ENCODE measurements at regions not wholly inside any gene's neighbourhood (a gene's known extent, or its start where the extent isn't known, plus 50 kb on each side); places are given as distances from the start of the nearest gene placed in this dataset.

GRCh38 chr7:36011588-36011965, 141.5 kb upstream of the EEPD1 start:
- DNase-seq, result no peak

GRCh38 chr7:36013246-36014014, 139.6 kb upstream of the EEPD1 start:
- no peak for DNase-seq

- DNase-seq, result no peak
Observed at GRCh38 chr7:36014961-36015360, 138.1 kb upstream of the EEPD1 start.

DNA sequence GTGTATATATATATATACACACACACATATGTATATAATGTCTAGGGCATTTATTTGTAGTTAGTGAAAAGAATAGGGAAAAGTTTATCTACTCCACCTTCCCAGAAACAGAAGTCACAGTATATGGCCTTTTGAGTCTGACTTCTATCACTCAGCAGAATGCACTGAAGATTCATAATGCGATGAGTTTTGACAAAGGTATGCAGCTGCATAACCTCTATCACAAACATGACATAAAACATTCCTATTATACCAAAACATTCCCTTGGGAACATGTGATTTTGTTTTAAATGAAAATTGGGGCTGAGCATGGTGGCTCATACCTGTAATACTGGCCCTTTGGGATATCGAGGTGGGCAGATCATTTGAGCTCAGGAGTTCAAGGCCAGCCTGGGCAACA, 137.3 kb upstream of the EEPD1 start:
- no peak for DNase-seq

DNA sequence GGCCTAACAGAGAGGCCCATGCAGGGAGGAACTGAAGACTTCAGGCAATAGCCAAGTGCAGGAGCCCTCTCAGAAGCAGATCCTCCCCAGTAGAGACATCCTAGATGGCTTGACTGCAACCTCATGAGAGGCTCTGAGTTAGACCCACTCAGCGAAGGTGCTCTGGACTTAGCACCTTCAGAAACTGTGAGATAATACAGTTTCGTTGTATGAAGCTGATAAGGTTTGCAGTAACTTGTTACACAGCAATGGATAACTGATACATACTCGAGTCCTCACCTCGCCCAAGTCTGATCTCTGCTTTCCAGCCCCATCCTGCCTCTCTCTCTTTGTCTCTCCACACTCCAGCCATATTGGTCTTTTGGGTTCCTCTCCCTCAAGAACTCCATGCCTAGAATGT, 136.4 kb upstream of the EEPD1 start:
- no peak for DNase-seq

DNA sequence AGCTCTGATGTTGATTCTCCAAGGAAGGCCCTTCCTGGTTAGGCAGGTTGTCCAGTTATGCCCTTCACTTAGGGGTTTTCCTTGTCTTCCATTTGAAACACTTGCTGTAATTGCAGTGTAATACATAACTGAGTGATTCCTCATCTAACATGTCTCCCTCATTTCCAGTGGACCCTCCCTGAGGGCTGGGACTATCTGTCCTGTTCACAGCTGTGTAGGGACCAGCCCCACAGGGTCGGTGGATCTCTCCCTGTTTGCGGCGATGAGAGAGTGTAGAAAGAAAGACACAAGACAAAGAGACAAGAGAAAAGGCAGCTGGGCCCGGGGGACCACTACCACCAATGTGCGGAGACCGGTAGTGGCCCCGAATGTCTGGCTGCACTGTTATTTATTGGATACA, 135.9 kb upstream of the EEPD1 start:
- no peak for DNase-seq

GRCh38 chr7:36018816-36019484, 134.1 kb upstream of the EEPD1 start:
- DNase-seq, result no peak

- DNase-seq, result no peak
Observed at GRCh38 chr7:36019538-36019937, 133.5 kb upstream of the EEPD1 start.

DNA sequence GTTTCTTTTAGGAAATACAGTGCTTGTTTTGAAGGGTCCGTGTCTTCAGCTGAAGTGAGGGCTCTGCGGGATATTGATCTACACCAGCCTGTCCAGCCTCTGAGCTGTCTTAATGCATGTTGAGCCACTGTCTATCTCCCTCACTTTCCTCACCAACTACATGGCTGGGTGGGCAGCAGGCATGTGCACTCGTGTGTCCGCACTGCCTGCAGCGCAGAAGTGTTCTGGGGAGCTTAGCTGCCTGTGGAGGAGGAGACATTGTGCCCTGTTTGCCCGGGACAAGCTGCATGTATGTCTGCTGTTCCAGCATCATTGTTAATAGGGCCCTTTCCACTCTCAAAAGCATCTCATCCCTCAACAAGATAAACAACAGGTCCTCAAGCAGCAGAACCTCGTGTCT, 133.1 kb upstream of the EEPD1 start:
- no peak for DNase-seq

- DNase-seq, result no peak
Observed at GRCh38 chr7:36021367-36021766, 131.7 kb upstream of the EEPD1 start.

DNA sequence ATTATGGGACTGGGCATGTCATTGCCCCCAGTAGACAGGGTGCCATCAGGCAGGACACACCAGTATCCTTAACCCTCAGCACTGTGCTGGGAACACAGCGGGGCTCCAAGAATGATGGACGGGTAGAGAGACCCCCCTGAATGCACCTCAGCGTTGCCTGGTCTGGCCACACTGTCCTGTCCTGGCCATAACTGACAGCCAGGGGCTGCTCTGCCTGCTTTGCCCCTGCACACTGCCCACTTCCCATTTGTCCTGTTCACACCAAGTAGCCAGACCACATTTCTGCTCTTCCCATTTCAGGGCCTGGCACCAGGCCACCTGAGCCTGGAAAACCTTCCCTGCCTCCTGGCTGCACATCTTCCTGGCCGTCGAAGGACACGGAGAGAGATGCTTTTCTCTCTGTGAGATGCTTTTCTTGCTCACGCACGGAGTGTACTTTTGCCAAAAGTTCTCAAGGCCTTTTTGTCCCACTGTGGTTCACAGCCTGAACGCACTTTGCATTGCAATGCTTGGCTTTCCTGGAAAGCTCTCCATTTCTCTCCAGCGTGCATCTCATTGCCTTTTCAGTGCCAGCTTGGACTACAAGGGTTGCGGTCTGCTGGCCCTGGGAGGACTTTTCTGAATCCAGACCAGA, 131.0 kb upstream of the EEPD1 start:
- DNase-seq, result no peak

- no peak for DNase-seq
Observed at GRCh38 chr7:36023033-36023560, 130.0 kb upstream of the EEPD1 start.

DNA sequence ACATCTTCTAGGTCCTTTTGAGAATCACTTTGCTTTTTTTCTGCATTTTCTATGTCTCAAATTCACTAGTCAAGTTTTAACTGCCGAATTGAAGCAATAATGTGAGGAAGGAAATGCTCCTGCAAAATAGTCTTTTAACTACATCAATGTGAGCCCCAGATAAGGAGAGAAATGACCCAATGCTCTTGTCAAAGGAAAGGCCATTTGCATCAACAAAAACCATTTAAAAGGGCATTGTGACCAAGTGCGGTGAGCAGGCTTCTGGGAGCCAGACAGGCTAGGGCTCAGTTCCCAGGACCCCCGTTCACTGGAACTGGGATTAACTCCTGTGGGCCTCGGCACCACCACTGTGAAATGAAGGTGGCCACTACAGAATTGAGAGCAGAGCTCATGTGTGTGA, 127.9 kb upstream of the EEPD1 start:
- no peak for DNase-seq

DNA sequence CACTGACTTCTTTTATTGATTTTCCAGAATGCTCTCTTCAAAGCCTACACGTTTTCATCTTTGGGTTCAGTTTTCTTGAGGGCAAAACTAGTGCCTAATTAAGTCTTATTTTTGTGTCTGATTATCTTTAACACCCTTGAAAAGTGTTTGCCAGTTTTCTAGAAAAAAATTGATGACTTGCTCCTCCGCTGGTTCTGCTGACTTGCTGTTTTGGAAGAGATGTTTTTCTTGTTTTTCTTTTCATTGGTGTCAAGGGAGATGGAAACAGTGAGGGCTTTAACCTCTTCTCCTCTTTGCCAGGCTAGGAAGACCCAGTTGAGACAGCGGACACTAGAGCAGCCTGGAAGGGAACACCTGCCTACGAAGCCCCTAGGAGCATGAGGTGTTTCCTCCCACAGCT, 123.7 kb upstream of the EEPD1 start:
- DNase-seq, result no peak

DNA sequence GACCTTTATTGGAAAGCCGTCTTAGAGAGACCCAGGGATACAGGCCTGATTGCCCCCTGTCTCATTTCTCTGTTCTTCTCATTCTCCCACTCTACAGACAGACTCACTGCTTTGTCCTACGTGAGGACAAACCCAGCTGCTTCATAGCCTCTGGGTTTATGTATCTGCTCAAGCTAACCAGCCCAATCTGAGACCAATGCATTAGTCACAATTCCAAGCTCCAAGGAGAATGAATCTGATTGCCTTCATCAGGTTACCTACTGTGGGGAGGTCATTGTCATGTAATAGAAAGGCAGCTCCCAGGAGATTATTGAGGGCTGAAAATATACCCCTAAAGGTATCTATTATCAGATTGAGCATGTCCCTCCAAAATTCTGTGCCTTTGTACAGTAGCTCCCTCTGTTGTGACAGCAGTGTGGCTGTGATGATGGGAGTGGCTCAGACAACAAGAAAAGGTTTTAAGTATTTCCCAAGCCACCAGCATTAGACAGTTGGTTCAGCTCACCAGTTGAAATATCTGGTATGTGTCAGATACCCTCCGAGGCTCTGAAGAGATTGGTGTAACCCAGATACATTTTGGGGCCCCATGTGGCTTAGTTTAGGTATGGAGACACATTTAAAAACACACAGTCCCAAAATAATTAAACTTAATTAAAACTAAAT, 123.1 kb upstream of the EEPD1 start:
- no peak for DNase-seq

- DNase-seq, result no peak
Observed at GRCh38 chr7:36032361-36032818, 120.7 kb upstream of the EEPD1 start.

- no peak for DNase-seq
Observed at GRCh38 chr7:36034020-36034419, 119.0 kb upstream of the EEPD1 start.

- no peak for DNase-seq
Observed at GRCh38 chr7:36035186-36035585, 117.9 kb upstream of the EEPD1 start.

DNA sequence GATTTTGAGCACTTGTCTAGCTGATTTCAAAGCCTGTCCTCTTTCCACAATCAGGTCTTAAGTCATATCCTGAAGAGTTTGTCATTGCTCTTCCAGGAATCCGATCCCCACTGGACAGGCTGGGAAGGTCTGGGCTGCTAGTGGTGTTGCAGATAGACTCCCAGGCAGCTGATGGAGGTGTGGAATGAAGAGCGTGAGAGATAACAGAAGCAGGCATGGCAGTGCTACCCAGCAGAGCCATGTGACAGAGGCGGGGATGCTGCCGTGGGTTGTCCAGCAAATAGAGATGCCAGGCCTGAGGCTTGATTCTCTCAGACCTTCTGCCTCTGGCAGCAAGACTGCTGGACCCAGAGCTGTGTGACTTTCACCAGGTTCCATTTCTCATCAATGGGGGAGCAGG, 116.5 kb upstream of the EEPD1 start:
- DNase-seq, result no peak

DNA sequence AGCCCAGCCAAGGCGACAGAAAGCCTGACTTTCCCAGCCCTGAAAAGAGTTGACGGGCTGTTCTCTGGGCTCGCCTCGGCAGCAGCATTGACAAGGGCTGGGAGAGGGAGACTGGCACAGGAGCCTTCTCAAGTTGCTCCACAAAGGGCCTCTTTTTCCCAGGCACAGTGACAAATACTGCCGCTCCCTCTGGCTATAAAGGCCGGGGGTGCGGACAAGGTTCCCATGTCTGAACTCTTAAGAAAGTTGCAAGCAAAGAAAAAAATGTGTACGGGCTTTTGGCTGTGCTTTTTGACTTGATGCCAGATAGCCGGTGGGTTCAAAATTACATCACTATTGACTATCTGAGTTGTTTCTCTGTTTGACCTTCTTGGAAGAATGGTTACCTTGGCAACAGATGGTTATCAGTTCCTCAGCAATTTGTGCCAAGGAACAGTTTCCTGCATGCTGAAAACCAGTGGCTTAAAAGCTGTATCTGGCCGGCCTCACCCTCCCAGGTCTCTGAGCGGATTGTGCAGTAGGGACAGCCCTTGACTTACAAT, 115.9 kb upstream of the EEPD1 start:
- no peak for DNase-seq

DNA sequence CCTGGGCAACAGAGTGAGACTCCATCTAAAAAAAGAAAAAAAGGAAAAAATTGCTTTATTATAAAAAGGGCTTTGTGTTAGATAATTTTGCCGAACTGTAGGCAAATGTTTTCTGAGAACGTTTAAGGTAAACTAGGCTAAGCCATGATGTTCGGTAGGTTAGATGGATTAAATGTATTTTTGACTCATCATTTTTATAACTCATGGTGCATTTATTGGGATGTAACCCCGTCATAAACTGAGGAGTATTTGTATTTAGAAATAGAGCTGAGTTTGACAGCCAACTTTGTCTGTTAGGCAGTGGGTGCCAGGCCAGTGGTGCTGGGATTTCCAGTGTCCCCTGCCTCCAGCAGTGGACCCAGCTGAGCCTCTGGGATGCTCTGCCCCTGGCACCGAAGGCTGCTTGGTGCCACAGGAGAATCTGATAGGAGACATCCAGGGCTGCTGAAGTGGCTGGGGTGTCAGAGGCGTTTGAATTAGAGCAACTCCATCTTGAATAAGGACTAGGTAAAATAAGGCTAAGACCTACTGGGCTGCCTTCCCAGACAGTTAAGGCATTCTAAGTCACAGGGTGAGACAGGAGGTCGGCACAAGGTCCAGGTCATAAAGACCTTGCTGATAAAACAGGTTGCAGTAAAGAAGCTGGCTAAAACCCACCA, 114.9 kb upstream of the EEPD1 start:
- no peak for DNase-seq

- no peak for DNase-seq
Observed at GRCh38 chr7:36039243-36039642, 113.8 kb upstream of the EEPD1 start.

DNA sequence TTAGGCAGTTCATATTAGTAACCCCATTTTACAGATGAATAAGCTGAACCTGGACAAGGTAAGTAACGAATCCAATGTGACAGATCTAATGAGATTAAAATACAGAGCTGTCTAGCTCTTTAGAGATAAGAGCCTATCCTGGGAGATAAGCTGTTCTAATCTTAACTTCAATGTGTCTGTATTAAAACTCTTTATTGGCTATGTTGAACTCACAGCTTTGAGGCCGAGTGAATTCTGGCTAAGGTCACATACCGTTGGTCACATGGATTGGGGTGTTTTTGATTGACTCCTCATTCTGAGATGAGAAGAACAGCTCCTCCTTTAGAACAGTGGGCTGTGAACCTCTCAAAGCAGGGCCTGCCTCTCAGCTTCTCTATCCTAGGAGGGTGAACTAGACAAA, 113.4 kb upstream of the EEPD1 start:
- DNase-seq, result no peak
